Cardiac septum (tissue), 1 donor: ENCODE measurements at regions not wholly inside any gene's neighbourhood (a gene's known extent, or its start where the extent isn't known, plus 50 kb on each side); places are given as distances from the start of the nearest gene placed in this dataset.
"Not testable (repeated sequence)": the region's sequence is repeated elsewhere in the genome, so short reads cannot be mapped to it uniquely, and the experiment has no call there.

ENCODE experiments used
- DNase-seq: peaks from one replicate; pipeline ENCODE4 v3.0.0-alpha.2; 2020; ENCODE audit warnings: low spot score
- intact Hi-C: fragments of 100-400 bp; cut with DNase I; formaldehyde crosslinking; loops from one replicate; pipeline ENCODE4 v1.14.0; 2022
- donor health status: DM: no; HTN: no; CAD: no.

DNA sequence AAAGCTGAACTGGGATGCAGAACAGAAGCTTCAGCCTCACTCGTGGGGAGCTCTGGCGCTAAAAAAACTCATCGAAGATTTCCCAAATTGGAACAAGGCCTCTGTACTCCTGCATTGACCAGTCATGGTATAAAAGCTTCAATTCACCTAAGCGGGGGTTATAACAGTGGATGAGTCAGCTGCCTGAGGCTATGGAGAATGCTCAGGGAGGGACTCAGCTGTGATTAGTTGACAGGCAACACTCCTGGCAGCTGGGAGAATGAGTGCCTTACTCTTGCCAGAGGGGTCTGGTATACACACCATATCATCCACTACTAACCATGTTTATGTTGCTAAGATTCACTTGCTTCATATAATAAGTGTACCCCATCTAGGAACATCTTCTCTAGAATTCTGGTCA is 350.6 kb upstream of the VRK2 start:
- DNase-seq = no peak
- intact Hi-C loops = no loop called here

DNA sequence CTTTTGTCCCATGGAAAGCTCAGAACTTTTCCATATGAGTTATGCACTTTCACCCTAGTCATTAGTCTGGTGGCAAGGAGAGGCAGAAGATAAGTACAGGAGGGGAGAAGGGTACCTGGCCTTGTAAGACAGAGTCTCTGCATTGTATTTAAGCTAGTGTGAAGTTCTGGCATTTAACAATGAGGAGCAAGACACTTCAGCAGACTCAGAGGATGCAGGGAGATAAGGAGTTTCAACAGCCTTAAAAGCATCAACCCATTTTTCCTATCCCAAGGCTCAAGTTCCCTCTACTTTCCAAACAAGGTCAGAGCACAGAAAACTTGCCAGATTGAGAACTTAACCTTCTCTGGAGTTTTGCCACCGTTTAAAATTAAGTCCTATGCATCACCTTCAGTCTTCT is 348.2 kb upstream of the VRK2 start:
- DNase-seq = no peak
- intact Hi-C loops = no loop called here

DNA sequence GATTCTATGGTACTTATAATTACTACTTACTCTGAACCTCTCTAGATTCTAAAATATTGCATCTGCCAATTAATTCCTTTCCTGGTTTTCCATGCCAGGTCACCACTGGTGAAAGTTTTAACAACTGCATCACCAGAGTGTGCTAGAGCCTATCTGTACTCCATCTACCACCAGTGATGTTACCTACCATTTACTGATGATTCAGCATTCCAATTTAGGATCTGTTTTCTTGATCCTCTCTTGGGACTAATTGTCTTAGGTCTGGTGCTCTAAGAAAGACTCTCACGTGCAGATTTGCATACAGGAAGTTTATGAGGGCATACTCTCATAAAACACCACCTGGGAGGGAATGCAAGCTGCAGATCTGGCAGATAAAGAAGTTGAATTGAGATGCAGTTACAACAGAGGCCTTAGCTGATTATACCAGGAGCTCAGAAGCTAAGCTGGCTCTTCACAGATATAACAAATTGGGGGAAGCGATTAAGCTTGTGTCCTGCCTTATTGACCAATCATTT is 347.6 kb upstream of the VRK2 start:
- intact Hi-C loops = no loop called here

DNA sequence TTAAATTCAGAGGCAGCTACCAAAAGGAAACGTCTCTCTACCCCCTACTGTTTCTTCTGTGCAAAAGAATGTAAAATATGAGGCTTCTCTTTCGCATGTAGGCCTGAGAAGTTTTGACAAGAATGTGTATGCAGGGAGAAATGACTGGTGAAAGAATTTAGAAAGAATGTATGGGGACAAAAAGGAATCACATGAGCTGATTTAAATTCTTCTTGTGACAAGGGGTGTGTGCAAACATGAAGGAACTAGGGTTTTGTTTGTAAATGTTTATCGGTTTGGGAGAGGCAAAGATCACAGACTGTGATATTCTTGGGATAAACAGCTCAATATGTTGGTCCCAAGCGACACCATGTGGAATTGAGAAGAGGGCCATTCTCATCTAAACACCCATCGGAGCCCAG is 345.2 kb upstream of the VRK2 start:
- intact Hi-C loops = no loop called here

More for the DNA sequence above, 347.6 kb upstream of the VRK2 start:
- no peak for DNase-seq

DNA sequence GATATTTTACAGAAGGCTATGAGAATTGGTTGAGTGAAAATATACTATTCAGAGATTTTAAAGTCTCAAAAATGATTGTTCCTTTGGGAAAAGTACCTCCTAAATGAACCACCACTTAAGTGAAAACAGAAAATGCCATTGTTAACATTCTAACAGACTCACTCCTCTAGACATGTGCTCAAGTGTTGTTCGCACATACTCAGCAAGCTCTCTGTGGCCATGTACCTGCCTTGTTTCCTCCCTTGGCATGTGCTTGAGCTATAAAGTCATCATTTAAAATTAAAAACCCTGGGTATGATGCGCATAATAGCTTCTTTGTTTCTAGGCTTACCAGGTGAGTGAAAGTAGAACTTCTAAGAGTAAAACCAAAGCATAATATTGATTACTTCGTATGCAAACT is 343.2 kb upstream of the VRK2 start:
- intact Hi-C loops = no loop called here
- no peak for DNase-seq

More for the DNA sequence above, 345.2 kb upstream of the VRK2 start:
- no peak for DNase-seq

DNA sequence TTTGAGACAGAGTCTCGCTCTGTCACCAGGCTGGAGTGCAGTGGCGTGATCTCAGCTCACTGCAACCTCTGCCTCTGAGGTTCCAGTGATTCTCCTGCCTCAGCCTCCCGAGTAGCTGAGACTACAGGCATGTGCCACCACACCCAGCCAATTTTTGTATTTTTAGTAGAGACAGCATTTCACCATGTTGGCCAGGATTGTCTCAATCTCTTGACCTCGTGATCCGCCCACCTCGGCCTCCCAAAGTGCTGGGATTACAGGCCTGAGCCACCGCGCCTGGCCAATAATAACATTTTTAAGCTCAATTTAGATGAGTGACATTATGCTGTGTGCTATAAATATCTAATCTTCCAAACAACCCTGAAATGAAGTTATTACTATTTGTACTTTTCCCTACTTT is 338.8 kb upstream of the VRK2 start:
- intact Hi-C loops, DNase-seq: not testable (repeated sequence)

DNA sequence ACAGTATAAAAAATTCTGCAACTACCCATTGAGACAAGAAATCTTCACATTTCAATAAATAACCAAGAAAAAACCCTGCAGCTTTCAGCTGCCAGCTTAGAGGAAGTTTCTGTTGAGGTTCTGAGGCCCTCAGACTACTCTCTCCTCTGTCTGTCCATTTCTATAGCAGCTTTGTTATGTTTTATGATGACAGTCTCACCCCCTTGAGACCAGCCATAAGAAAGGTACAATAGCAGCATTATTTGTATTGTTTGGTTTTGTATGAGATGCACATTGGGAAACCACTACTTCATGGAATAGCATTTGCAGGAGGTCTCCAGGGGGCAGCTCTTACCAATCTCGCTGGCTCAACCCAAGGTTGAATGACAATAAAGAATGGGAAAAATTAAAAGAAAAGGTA is 334.6 kb upstream of the VRK2 start:
- intact Hi-C loops = no loop called here
- no peak for DNase-seq

DNA sequence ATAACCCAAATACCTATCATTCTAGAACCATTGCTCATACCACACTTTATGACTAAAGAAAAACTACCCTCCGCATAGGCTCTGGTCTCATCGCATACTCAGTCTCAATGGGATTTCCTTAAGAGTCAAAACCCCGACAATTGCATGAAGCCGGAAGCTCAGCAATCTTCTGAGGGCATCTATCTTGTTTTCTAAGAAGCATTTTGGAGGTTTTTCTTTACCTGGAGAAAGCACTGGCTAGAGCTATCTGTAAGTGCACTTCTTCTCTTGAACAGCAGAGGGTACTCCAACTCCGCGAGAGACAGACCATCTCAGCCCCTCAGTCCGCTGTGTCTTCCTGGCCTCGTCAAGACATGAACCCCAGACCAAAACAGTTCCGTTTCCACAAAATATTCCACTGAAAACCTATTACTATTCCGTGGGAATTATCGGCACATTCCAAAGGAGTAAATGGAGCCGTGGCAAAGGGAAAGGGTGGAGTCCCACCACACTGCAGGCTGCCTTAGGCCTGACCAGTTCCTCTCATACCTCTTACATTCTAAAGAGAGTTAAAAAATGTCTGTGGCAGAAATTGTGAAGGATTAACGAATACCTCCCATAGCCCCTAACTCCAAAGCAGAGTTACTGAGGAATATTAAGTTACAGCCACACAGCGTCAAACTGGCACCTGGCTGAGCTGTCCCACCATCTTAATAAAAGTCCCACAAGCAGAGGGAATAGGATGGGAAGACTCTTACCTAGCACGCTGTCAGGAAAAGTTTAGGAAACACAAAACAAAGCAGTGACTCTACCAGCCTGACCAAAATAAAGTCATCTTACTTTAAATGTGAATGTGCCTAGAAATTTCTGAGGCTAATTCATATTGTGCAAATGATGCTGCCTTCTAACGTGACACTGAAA is 325.6 kb upstream of the VRK2 start:
- DNase-seq = no peak
- intact Hi-C loops = no loop called here

DNA sequence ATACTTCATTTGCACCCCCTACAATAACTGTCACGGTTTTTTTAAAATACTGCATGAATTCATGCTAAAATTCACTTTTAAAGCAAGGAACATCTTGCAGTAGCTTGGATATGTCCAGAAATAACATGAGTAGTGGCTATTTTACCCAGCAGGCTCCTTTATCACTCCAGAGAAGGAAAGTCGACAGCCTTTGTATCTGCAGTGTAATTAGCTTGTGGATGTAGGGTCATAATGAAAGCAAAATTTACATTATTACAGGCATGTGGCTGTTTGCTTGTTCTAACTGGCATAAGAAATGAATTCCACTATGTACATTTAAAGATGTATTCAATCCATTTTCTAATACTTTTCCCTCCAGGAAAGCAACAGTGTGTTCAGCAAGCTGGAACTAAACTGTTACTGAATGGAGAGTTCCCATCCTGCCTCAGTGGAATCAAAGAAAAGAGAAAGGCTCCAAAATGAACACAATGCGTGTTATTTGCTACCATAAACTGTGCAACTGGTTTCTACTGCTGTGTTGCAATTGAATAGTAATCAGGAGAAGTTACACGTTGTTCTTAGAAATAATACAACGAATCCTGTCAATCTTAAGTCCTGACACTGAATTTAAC is 321.2 kb upstream of the VRK2 start:
- intact Hi-C loops = no loop called here
- no peak for DNase-seq

DNA sequence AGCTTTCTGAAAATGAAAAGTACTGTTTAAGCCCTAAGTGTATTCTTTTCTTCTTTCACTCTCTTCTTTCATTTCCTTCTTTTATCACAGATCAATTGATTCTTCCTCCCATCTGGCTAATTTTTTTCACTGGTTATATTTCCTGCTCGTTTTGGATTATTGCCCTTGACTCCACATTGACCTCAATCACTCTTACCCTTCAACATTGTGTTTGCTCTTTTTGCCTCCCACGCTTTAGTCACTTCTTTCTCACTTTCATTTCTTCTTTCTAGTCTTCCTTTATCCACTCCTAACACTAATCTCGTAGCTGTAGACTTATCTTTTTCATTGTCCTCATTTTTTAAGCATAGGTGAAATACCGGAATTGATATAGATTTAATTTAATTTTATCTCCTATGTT is 320.3 kb upstream of the VRK2 start:
- intact Hi-C loops = no loop called here
- no peak for DNase-seq

DNA sequence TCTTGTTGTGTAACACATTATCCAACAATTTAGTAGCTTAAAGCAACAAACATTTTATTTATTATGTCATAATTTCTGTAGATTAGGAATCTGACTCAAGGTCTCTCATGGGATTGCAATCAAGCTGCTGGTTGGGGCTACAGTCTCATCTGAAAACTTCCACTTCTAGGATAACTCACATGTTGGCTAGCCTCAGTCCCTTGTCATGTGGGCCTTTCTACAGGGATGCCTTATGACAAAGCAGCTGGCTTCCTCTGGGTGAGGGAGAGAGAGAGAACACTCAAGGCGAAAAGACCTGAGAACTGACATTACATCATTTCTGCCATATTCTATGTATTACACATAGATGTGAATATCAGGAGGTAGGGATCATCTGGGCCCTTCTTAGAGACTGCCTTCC is 317.9 kb upstream of the VRK2 start:
- intact Hi-C loops = no loop called here
- DNase-seq = no peak

DNA sequence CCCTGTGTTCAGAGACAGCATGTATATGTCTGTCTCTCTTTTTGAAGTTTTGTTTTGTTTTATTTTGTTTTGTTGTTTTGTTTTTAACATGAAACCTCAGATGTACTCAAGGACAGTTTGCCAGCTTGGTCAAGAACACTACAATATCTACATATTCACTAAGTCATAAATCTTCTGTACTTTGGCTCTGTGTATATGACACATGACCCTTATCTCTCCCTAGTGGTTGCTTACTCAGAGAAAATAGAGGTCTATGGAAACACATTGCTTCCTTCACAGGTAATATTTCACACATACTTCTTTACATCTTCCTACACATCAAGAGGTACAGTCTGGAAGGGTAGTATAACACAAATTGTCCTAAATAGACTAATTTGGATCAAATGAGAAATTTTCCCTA is 312.6 kb upstream of the VRK2 start:
- intact Hi-C loops = no loop called here
- DNase-seq = no peak

DNA sequence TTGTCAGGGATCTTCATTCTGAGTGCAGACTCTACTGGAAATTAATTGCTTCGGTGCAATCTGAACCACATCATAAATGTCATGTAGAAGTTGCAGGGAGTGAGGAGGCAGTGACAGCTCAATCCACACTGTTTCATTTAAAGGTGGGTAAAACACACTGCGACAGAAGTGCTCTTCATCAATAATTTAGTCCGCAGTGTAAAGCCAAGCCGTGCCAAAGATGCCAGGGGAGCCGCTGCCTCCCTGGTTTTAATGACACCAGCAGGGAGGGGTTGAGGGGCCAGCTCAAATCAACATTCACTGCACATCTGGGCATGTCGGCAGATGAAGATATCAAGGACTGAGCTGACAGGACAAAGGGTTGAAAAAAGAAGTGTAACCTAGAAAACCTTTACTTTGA is 305.7 kb upstream of the VRK2 start:
- DNase-seq = no peak
- intact Hi-C loops = no loop called here

DNA sequence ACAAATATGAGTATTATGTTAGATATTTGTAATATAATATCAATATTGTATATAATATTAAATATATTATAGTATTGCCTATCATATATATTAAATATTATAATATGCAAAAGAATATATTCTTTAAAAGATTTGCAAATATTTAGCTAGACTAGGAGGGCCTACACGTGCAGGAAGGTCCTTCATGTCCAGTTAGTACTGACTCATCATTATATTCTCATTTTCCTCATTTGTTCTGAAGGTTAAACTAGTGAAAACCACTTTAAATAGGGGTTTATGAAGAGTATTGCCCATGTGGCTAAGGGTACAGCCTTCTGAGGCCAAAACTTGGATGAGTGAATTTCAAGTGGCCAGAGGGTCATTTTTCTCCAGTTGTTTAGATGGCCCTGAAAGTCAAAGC is 293.0 kb upstream of the VRK2 start:
- intact Hi-C loops = no loop called here
- DNase-seq = no peak

DNA sequence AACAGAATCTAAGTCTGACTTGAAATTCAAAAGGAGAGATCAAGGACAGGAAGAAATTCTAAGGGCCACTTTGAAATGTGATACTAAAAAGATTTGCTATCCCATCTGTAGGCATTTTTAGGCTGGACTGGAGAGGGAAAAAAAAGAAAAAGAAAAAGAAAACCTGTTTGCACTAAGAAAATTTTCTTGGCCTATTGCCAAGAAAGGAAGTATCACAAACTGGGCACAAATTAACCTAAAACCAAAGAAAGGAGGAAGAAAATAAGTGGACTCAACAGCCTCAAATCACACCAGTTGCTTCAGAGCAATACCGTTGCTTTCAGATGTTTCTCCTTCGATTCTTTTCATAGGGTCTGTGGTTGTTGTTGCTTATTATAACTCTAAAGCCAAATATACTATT is 287.9 kb upstream of the VRK2 start:
- intact Hi-C loops = no loop called here
- DNase-seq = no peak

DNA sequence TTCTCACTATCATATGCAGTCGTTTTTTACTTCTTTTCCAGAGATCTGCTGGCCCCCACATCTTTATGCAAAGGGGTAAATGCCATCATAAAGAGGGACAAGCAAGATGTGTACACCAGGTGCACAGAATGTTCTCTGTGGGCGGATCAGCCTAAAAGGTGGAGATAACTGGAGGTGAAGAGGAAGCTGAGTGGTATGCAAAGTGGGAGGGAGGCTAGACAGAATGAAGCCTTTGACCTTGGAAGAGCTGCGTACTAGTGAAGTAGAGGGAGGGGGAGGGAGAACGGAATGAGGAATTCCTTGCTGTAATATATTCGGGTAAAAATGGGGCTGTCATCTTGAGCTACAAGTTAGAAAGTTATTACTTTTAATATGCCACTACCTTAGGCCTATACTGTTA is 287.5 kb upstream of the VRK2 start:
- no peak for DNase-seq
- intact Hi-C loops = no loop called here

DNA sequence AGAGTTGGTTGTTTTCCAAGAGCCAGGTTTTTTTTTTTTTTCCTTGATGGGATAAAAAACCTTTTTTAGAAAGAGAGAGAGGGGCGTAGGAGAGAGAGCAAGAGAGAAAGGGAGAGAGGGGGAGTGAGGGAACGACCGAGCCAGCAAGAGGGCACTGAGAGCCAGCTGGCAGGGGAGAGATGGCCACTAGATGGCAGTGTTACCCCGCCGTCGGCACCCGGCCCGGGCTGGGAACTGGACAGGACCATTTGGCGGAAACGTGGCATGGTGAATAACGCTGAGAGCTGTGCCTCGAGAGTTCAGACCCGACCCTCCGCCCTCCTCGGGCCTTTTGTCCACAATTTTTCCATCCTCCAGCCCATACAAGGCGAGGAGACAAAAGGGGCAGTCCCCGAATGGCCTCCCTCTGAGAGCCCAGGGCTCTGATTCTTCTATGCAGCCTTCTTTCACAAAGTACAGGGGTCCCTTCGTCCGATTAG is 286.7 kb upstream of the VRK2 start:
- peak; percentile 92 for DNase-seq
- intact Hi-C loops = loop anchor here (10.0 kb wide), 1 partner anchor 685 kb away; no protein-coding TSS in a partner anchor

DNA sequence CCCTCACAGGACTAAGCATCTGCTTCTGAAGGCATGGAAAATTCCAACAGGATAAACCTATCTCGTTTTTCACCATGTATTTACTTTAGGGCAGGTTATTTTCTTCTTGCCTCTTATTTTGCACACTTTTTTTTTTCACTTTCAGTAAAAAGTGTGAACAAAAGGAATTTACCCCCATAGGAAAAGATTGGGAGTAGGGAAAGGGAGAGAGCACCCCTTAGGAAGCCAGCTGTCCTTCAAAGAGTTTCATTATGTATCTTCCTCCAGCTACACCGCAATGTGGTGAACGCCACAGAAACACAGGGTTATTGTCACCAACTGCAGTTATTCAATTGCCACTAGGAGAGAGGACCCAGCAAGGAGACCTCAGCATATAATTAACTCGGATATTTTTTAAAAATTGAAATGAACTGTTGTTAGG is 286.2 kb upstream of the VRK2 start:
- intact Hi-C loops = loop anchor here (10.0 kb wide), 1 partner anchor 684 kb away; no protein-coding TSS in a partner anchor

DNA sequence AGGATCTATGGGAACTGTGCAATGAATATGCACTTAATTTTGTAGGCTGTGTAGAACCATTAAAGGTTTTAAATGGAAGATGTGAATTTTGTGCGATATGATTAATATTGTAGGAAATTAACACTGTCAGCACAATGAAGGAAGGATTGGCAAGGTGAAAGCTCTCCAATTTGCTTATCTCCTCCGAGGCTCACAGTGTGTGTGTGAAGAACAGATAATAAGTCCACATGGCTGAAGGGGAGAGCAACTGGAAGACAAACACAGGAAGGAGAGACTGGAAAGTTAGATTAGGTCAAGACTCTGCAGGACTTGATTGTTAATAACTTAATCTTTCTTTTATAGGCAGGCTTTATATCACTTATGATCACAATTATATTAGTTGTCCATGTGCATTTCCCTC is 269.7 kb upstream of the VRK2 start:
- no peak for DNase-seq
- intact Hi-C loops = no loop called here

More for the DNA sequence above, 286.2 kb upstream of the VRK2 start:
- DNase-seq = no peak

DNA sequence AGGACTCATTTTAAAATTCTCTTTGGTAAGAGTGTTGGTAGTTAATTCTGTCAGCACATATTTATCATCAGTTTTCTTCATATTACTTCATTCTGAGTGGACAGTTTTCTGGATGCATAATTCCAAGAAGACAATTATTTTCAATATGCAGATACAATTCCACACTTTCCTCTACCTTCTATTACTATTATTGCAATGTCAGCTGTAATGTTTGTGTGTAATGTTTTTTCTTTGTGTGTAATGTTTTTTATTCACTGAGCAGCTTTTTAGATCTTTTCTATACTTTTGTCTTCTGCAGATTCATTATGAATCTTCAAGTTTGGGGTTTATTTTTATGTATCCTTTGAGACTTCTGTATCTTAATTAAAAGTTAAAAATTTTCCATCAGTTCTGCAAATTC is 264.0 kb upstream of the VRK2 start:
- intact Hi-C loops = no loop called here
- DNase-seq = no peak

DNA sequence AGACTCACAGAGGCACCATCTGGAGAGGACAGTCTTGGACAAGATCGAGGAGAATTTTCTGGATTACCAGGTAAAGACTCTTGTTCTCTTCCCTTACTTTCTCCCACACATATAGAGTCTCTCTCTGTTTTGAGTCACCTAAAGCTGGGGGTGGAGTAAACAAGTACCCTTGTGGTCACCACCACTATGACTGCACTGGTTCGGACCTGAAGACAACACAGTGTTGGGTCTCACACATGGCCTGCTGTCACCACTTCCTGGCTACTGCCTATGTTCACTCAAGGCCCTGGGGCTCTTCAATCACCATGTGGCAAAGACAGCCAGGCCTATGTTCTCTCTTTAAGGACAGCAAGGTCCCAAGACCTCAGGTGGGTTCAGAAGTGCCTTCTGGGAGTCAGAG is 253.3 kb upstream of the VRK2 start:
- DNase-seq = no peak
- intact Hi-C loops = no loop called here
